Activated CD4-positive, alpha-beta T cell treated with anti-CD3 and anti-CD28 coated beads, Interleukin-2, amount 10 ng/mL, durations not matched to agents 7 days and 5 days (primary cell): ENCODE measurements at regions not wholly inside any gene's neighbourhood (a gene's known extent, or its start where the extent isn't known, plus 50 kb on each side); places are given as distances from the start of the nearest gene placed in this dataset.
"Not testable (repeated sequence)": the region's sequence is repeated elsewhere in the genome, so short reads cannot be mapped to it uniquely, and the experiment has no call there.

Source experiments
- CTCF ChIA-PET: fragments of 350-600 bp; sonication (Branson Sonifier 250); formaldehyde crosslinking; loops from one replicate; lab custom pipeline; 2021; ENCODE audit warnings: antibody characterized with exemption; lab: Charles Lee
- POLR2A ChIA-PET: fragments of 350-600 bp; sonication (Branson Sonifier 250); formaldehyde crosslinking; loops from one replicate; lab custom pipeline; 2021; ENCODE audit warnings: antibody characterized with exemption; lab: Charles Lee
- DNase-seq: peaks from one replicate; pipeline ENCODE4 v3.0.0-alpha.2; 2020
- H3K27ac Mint-ChIP-seq: one replicate; pipeline ENCODE4 v1.8.0; 2021; ENCODE audit warnings: mild to moderate bottlenecking, moderate library complexity, mixed read lengths
- H3K27me3 Mint-ChIP-seq: one replicate; pipeline ENCODE4 v1.8.0; 2021; ENCODE audit warnings: mixed read lengths
- H3K36me3 Mint-ChIP-seq: one replicate; pipeline ENCODE4 v1.8.0; 2021; ENCODE audit warnings: low read depth, mixed read lengths
- H3K4me1 Mint-ChIP-seq: one replicate; pipeline ENCODE4 v1.8.0; 2021; ENCODE audit warnings: mixed read lengths
- H3K4me3 Mint-ChIP-seq: one replicate; pipeline ENCODE4 v1.8.0; 2021; ENCODE audit warnings: mild to moderate bottlenecking, moderate library complexity, mixed read lengths
- H3K9me3 Mint-ChIP-seq: one replicate; pipeline ENCODE4 v1.8.0; 2021; ENCODE audit warnings: mixed read lengths

DNA sequence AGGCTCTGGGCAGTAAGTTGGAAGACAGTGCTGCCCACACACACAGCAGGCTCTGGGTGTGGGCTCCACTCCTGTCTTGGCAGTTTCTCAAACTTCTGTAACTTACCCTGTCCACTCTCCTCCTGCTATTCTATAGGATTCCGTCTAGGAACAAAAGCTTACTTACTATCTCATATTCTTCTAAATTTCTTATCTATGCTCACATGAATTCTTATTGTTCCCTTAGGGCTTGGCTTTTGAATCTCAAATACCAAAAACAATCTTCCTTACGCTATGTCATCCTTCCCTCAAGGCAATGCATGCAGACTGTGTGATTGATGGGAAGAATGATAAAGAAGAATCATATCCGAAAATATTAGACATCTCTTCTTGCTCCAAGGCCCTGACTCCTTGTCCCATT lies 425.9 kb upstream of the ONECUT1 start:
- Mint-ChIP-seq H3K9me3 (no peaks in the 10 kb centered on the region), H3K36me3 (no peaks in the 10 kb centered on the region), H3K27me3 (no peaks in the 10 kb centered on the region), H3K4me1 (no peaks in the 10 kb centered on the region), H3K27ac (no peak overlapping the region), H3K4me3 (no peak overlapping the region)
- DNase-seq, result no peak
- ChIA-PET POLR2A (no interaction called here), CTCF (no interaction called here)

DNA sequence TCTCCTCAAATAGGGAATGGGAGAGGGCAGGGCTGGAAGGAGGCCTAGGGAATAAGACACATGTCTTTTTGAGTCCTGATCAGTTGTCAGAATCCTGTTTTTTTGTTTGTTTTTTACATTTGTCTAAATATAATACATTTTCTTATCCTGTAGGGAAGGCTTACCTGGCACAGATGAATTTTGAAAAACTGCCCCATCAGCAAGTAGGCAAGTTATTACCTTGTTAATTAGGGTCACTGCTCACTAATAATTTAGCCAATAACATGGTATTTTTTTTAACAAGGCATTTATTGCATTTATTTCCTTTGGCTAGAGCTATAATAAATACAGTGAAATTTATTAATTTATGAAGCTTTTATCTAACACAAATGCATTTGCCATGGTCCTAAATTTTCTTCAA lies 423.2 kb upstream of the ONECUT1 start:
- no peaks in the 10 kb centered on the region for H3K36me3 Mint-ChIP-seq
- H3K4me3 Mint-ChIP-seq, result no peak overlapping the region
- CTCF ChIA-PET, result no interaction called here
- POLR2A ChIA-PET, result no interaction called here
- H3K4me1 Mint-ChIP-seq, result no peaks in the 10 kb centered on the region
- no peak overlapping the region for H3K27ac Mint-ChIP-seq
- H3K9me3 Mint-ChIP-seq, result no peaks in the 10 kb centered on the region
- no peaks in the 10 kb centered on the region for H3K27me3 Mint-ChIP-seq
- no peak for DNase-seq

DNA sequence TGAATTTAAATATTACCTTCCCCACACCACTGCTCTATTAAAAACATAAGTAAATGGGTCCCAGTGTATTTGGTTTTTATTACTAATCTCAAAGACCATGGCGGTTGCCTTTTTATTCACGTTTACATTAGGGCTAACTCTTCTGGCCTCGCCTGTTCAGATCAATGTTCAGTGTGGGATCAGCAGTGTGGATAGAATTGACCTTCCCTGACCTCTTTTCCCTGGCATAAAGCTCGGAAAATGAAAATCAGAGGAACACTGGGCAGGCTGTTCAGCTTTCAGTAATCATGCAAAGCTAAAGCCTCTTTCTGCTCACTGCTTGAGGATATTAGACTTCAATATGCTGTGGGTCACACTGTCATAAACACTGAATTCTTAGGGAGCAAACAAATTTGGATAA lies 422.6 kb upstream of the ONECUT1 start:
- Mint-ChIP-seq H3K36me3 (no peaks in the 10 kb centered on the region), H3K4me1 (no peaks in the 10 kb centered on the region), H3K27me3 (no peaks in the 10 kb centered on the region), H3K27ac (no peak overlapping the region), H3K9me3 (no peaks in the 10 kb centered on the region), H3K4me3 (no peak overlapping the region)
- CTCF ChIA-PET, result no interaction called here
- DNase-seq, result no peak
- POLR2A ChIA-PET, result no interaction called here

DNA sequence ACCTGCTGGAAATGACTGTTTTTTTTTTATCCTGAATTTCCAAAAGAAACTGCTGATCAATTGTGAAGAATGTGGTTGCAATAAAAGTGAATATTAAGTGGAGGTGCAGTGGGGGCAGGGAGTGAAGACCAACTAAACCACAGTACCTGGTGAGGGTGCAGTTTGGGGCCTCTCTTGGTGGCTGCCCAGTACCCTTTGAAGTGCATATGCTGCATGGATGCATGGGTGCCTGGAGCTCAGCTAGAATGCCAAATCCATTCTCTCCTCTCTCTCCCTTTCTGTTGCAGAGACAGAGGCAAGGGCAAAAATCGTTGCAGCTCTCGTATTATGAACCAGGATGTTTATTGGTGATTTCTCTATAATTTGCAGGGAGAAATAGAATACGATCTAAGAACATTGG lies 420.5 kb upstream of the ONECUT1 start:
- no peak overlapping the region for H3K4me3 Mint-ChIP-seq
- H3K4me1 Mint-ChIP-seq, result no peaks in the 10 kb centered on the region
- ChIA-PET CTCF (no interaction called here), POLR2A (no interaction called here)
- no peak overlapping the region for H3K27ac Mint-ChIP-seq
- DNase-seq, result no peak
- H3K36me3 Mint-ChIP-seq, result no peaks in the 10 kb centered on the region
- no peaks in the 10 kb centered on the region for H3K27me3 Mint-ChIP-seq
- no peaks in the 10 kb centered on the region for H3K9me3 Mint-ChIP-seq

DNA sequence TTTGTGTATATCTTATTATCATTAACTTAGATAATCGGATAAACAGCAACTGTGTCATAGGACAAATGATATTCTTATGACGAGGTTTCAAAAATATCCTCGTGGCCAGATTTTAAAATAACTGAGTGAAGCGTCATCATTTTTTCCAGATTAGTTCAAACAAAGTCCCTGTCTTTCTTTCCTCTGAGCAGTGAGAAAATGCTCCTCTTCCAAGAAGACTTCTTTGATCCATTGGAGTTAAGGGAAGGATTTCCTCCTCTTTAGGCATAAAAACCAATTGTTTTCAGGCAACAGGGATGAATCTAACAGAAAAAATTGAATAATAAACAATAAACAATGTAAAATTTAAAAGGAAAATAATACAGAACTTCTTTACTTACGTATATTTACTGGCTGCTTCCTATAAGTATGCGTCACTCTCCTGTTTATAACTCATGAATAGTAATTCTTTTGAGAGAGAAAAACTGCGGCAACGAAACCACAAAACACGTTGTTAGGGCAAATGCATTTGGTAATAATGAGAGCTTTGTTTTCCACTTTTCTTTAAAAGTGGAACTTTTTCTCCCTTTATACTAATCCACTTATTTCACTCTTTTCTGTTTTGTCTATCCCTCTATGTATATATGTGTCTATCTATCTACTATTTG lies 419.4 kb upstream of the ONECUT1 start:
- no peaks in the 10 kb centered on the region for H3K27me3 Mint-ChIP-seq
- H3K4me3 Mint-ChIP-seq, result no peak overlapping the region
- CTCF ChIA-PET, result no interaction called here
- no peaks in the 10 kb centered on the region for H3K36me3 Mint-ChIP-seq
- POLR2A ChIA-PET, result no interaction called here
- no peak overlapping the region for H3K27ac Mint-ChIP-seq
- DNase-seq, result no peak
- no peaks in the 10 kb centered on the region for H3K9me3 Mint-ChIP-seq
- no peaks in the 10 kb centered on the region for H3K4me1 Mint-ChIP-seq

DNA sequence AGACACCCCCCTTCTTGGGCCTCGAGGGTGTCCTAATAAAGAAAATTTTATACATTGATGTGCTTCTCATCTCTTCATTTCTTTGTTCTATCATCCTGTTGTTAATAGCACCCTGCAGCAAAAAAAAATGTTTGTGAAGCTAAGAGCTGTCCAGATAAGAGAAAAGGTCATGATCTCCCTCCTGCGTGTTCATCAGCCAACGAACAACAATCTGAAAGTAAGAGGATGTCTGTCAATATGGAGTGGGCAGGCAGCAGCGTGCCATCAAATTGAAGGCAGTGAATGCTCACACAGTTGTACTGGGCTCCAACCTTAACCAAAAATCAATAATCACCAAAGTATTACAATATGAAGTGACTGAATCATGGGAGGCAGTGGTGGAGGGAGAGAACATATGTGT lies 418.6 kb upstream of the ONECUT1 start:
- Mint-ChIP-seq H3K9me3 (no peaks in the 10 kb centered on the region), H3K36me3 (no peaks in the 10 kb centered on the region)
- POLR2A ChIA-PET, result no interaction called here

DNA sequence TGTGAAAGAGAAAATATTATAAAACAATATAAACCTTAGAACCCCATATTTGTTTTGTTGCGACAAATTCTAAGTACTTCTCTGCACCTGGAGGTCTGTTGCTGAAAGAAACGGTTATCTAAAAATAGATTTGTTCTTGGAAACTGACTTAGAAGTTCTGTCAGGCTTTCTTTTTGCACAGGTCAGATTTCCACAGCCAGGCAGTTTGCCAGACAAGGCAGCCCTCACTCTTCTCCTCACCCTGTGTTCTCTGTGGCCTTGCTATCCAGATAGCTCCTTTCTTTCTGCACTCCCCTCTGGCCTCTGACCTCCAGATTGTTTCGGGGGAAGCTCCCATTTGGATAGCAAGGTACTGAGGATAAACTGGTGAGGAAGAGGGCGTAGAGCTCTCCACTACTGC lies 413.3 kb upstream of the ONECUT1 start:
- Mint-ChIP-seq H3K4me1 (no peaks in the 10 kb centered on the region), H3K36me3 (no peaks in the 10 kb centered on the region), H3K27ac (no peak overlapping the region), H3K27me3 (peaks cover 8% of the 10 kb centered on the region), H3K9me3 (no peaks in the 10 kb centered on the region), H3K4me3 (no peak overlapping the region)
- no peak for DNase-seq
- ChIA-PET CTCF (no interaction called here), POLR2A (no interaction called here)

More for the DNA sequence above, 418.6 kb upstream of the ONECUT1 start:
- H3K27me3 Mint-ChIP-seq, result peaks cover 3% of the 10 kb centered on the region
- no peak for DNase-seq
- H3K4me1 Mint-ChIP-seq, result no peaks in the 10 kb centered on the region
- no peak overlapping the region for H3K27ac Mint-ChIP-seq
- H3K4me3 Mint-ChIP-seq, result no peak overlapping the region
- CTCF ChIA-PET, result no interaction called here

DNA sequence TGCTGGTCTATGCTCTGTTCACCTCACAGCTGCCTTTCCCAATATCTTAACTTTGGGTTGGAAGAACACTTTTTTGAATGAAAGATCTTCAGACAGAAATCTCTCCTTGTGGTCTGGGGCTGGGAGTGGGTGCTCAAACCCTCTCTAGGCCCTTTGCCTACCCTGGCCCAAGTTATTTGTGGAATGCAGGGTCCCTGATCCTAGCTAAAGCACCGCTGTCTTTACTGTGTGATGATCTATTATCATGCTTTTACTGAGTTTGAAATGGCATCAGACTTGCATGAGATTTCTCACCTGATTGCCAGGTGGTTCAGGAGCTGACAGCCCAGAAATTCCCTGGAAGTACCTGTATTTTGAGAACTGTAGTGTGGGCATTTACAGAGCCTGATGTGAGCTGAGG lies 412.7 kb upstream of the ONECUT1 start:
- DNase-seq, result no peak
- Mint-ChIP-seq H3K4me3 (no peak overlapping the region), H3K9me3 (no peaks in the 10 kb centered on the region), H3K27me3 (peaks cover 8% of the 10 kb centered on the region), H3K27ac (no peak overlapping the region), H3K4me1 (no peaks in the 10 kb centered on the region), H3K36me3 (no peaks in the 10 kb centered on the region)
- ChIA-PET CTCF (no interaction called here), POLR2A (no interaction called here)

DNA sequence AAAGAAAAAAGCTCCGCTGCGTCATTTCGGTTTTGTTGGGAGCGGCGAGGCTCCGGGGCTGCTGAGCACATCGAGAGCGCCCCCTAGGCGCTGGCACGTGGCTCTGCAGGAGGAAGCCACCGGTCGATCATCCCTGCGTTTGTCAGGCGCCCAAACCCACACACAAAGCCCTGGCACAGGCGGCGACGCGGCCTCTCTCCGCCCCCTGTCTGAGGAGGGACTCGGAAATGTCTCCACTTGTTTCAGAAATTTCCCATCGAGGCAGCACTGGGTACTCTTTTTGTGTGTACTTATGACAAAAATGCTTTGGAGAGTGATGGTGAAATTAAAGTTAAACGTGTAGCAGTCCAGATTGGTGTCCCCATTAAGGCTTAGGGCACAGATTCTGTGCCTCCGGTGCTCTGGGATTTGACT lies 407.3 kb upstream of the ONECUT1 start:
- ChIA-PET POLR2A (no interaction called here), CTCF (no interaction called here)
- Mint-ChIP-seq H3K36me3 (no peaks in the 10 kb centered on the region), H3K4me3 (no peak overlapping the region), H3K27ac (no peak overlapping the region), H3K9me3 (peaks cover under 1% of the 10 kb centered on the region), H3K27me3 (peaks cover 5% of the 10 kb centered on the region), H3K4me1 (peaks cover 4% of the 10 kb centered on the region)
- DNase-seq, result peak; percentile 46

DNA sequence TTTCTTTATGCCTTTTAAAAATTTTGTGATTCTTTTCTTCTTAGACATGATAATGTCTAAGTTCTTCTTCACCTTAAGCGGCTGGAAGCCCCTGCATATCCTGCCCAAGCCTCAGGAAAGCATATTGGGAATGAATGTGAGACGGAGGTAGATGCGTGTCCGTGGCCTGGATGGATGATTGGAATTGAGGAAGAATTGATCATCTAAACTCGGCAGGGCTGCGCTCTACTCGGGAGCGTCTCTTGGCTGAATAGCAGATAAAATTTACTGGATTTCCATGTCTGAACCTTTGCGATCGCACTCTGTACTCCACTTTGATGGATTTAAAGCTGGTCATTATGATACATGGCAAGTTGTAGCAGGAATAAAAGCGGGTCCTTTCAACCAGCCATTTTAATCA lies 406.7 kb upstream of the ONECUT1 start:
- Mint-ChIP-seq H3K4me3 (no peak overlapping the region), H3K27me3 (peaks cover 5% of the 10 kb centered on the region), H3K4me1 (peaks cover 4% of the 10 kb centered on the region), H3K9me3 (peaks cover 2% of the 10 kb centered on the region), H3K27ac (no peak overlapping the region), H3K36me3 (no peaks in the 10 kb centered on the region)
- CTCF ChIA-PET, result no interaction called here
- DNase-seq, result no peak
- POLR2A ChIA-PET, result no interaction called here

DNA sequence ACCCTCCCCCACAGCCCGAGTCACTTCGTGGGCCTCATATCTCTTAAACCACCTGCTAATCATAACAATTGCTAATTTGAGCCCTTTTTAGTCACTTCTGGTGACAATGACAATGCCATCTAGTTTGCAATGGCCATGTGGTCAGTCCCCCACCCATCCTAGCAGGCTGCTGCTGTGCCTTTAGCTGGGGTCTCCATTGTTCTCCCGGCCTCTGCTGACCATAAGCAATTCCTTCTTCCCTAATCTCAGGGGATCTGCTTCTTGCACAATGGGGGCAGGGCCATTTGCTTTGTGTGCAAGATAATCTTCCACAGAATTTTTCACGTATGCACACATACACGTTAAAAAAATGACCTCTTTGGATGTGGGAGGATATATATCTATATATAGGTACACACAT lies 406.1 kb upstream of the ONECUT1 start:
- CTCF ChIA-PET, result no interaction called here

DNA sequence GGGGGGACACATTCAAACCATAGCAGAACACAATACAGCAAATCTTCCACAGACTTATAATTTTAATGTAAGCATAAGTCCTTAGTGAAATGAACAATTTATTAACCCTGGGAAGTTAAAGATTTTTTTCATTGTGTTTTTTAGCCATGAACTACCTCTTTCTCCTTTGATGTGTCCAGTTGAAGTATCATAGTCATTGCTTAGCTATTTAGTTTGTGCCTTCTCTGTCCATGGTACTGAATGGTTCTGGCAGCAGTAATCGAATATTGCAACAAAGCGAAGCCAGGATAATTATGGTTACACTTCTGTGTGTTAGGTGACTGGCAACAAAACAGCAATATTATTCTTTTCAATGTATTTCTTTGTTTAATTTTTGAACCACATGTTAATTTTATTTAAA lies 403.0 kb upstream of the ONECUT1 start:
- H3K4me3 Mint-ChIP-seq, result no peak overlapping the region
- no peaks in the 10 kb centered on the region for H3K36me3 Mint-ChIP-seq
- H3K9me3 Mint-ChIP-seq, result peaks cover 2% of the 10 kb centered on the region
- H3K27ac Mint-ChIP-seq, result no peak overlapping the region
- H3K27me3 Mint-ChIP-seq, result peaks cover 1% of the 10 kb centered on the region
- peaks cover 4% of the 10 kb centered on the region for H3K4me1 Mint-ChIP-seq
- no peak for DNase-seq
- CTCF ChIA-PET, result interaction anchor here (0.7 kb wide), 1 partner anchor 1586 kb away, joined by 4 read pairs; no protein-coding TSS in a partner anchor
- POLR2A ChIA-PET, result no interaction called here

More for the DNA sequence above, 406.1 kb upstream of the ONECUT1 start:
- peaks cover 4% of the 10 kb centered on the region for H3K4me1 Mint-ChIP-seq
- no peak overlapping the region for H3K4me3 Mint-ChIP-seq
- H3K27ac Mint-ChIP-seq, result no peak overlapping the region
- H3K27me3 Mint-ChIP-seq, result peaks cover 5% of the 10 kb centered on the region
- no peak for DNase-seq
- H3K36me3 Mint-ChIP-seq, result no peaks in the 10 kb centered on the region
- POLR2A ChIA-PET, result no interaction called here
- peaks cover 2% of the 10 kb centered on the region for H3K9me3 Mint-ChIP-seq

DNA sequence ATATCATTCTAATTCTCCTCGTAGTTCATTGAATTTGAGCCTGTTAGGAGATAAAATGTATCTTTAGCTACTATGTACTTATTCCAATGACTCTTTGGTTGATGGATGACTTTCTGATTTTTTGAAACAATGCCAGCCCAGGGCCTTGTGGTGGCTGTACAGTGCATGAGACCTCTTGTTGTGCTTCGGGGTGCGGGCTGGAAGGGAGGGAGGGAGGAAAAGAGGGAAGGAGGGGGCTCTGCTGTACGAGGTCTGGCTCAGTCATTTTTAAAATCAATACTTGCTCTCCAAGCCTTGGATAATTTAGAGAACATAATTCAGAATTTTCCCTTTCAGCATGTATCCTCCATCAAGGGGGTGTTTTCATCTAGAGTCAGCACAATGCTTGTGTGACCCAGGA lies 399.7 kb upstream of the ONECUT1 start:
- Mint-ChIP-seq H3K27ac (no peak overlapping the region), H3K27me3 (no peaks in the 10 kb centered on the region), H3K9me3 (peaks cover 2% of the 10 kb centered on the region), H3K4me1 (no peaks in the 10 kb centered on the region), H3K36me3 (no peaks in the 10 kb centered on the region), H3K4me3 (no peak overlapping the region)
- POLR2A ChIA-PET, result no interaction called here
- CTCF ChIA-PET, result no interaction called here
- DNase-seq, result no peak

DNA sequence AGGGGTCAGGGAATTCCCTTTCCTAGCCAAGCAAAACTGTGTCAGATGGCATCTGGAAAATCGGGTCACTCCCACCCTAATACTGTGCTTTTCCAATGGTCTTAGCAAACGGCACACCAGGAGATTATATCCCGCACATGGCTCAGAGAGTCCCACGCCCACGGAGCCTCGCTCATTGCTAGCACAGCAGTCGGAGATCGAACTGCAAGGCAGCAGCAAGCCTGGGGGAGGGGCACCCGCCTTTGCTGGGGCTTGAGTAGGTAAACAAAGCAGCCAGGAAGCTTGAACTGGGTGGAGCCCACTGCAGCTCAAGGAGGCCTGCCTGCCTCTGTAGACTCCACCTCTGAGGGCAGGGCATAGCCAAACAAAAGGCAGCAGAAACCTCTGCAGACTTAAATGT lies 393.3 kb upstream of the ONECUT1 start:
- H3K4me1 Mint-ChIP-seq, H3K9me3 Mint-ChIP-seq, DNase-seq, H3K36me3 Mint-ChIP-seq, H3K4me3 Mint-ChIP-seq, CTCF ChIA-PET, POLR2A ChIA-PET, H3K27ac Mint-ChIP-seq, H3K27me3 Mint-ChIP-seq: not testable (repeated sequence)
